SH-SY5Y (cell line): ENCODE measurements at regions not wholly inside any gene's neighbourhood (a gene's known extent, or its start where the extent isn't known, plus 50 kb on each side); places are given as distances from the start of the nearest gene placed in this dataset.

ENCODE experiments used
- GATA2 ChIP-seq: IDR thresholded peaks from 2 replicates; pipeline ENCODE4 v1.6.1; 2011; ENCODE audit warnings: mild to moderate bottlenecking, low read depth, low read length
- GATA3 ChIP-seq: IDR thresholded peaks from 2 replicates; pipeline ENCODE4 v1.6.1; 2011; ENCODE audit warnings: low read depth, mild to moderate bottlenecking, low read length, moderate library complexity

GRCh38 chr6:137750297-137750696, 116.8 kb upstream of the TNFAIP3 start:
- TF ChIP-seq GATA2: no peak
- TF ChIP-seq GATA3: no peak

GRCh38 chr6:137751768-137752560, 115.1 kb upstream of the TNFAIP3 start:
- TF ChIP-seq GATA2 (no peak), GATA3 (no peak)

GRCh38 chr6:137754366-137754765, 112.7 kb upstream of the TNFAIP3 start:
- TF ChIP-seq GATA3: no peak

- no peak for TF ChIP-seq GATA2
- no peak for TF ChIP-seq GATA3
Measured at GRCh38 chr6:137754866-137755265, 112.2 kb upstream of the TNFAIP3 start.

GRCh38 chr6:137755284-137755683, 111.8 kb upstream of the TNFAIP3 start:
- TF ChIP-seq GATA3 (no peak), GATA2 (no peak)

- TF ChIP-seq GATA2: no peak
- no peak for TF ChIP-seq GATA3
Measured at GRCh38 chr6:137756788-137757187, 110.3 kb upstream of the TNFAIP3 start.

GRCh38 chr6:137758661-137759060, 108.4 kb upstream of the TNFAIP3 start:
- TF ChIP-seq GATA2 (no peak), GATA3 (no peak)

- TF ChIP-seq GATA2: no peak
- TF ChIP-seq GATA3: no peak
Measured at GRCh38 chr6:137759624-137760023, 107.4 kb upstream of the TNFAIP3 start.

- TF ChIP-seq GATA2: no peak
Measured at GRCh38 chr6:137761072-137761471, 106.0 kb upstream of the TNFAIP3 start.

- TF ChIP-seq GATA3: no peak
- TF ChIP-seq GATA2: no peak
Measured at GRCh38 chr6:137761487-137761886, 105.6 kb upstream of the TNFAIP3 start.

- TF ChIP-seq GATA2 (no peak), GATA3 (no peak)
Measured at GRCh38 chr6:137762168-137763090, 104.6 kb upstream of the TNFAIP3 start.

- TF ChIP-seq GATA3 (no peak), GATA2 (no peak)
Measured at GRCh38 chr6:137763436-137763835, 103.6 kb upstream of the TNFAIP3 start.

- no peak for TF ChIP-seq GATA3
- no peak for TF ChIP-seq GATA2
Measured at GRCh38 chr6:137763886-137764285, 103.2 kb upstream of the TNFAIP3 start.

GRCh38 chr6:137764464-137764863, 102.6 kb upstream of the TNFAIP3 start:
- TF ChIP-seq GATA3 (no peak), GATA2 (no peak)

- TF ChIP-seq GATA2 (no peak), GATA3 (no peak)
Measured at GRCh38 chr6:137765059-137765458, 102.0 kb upstream of the TNFAIP3 start.
